ENCODE measurements at regions not wholly inside any gene's neighbourhood (a gene's known extent, or its start where the extent isn't known, plus 50 kb on each side); places are given as distances from the start of the nearest gene placed in this dataset.

GRCh38 chrX:81377329-81377728 lies 175.4 kb downstream of the SH3BGRL start:
- Histone ChIP-seq H3F3A (ENCODE audit: insufficient read depth, low read length, poor library complexity, severe bottlenecking) (no peaks in the 10 kb centered on the region), H3K27ac (ENCODE audit: low read length) (no peak overlapping the region), H3K9me2 (ENCODE audit: insufficient read depth, low read length) (no peaks in the 10 kb centered on the region), H3K79me2 (replicated peaks; ENCODE audit: insufficient read depth, low read length) (no peaks in the 10 kb centered on the region), H3K9me3 (ENCODE audit: low read length) (no peaks in the 10 kb centered on the region), H2AFZ (ENCODE audit: low read depth, low read length) (no peak overlapping the region), H3K36me3 (ENCODE audit: insufficient read depth, low read length) (no peaks in the 10 kb centered on the region), H3K27me3 (ENCODE audit: insufficient read depth, low read depth, low read length) (no peaks in the 10 kb centered on the region), H3K9ac (ENCODE audit: low read length) (no peak overlapping the region), H3K4me3 (ENCODE audit: low read length) (no peak overlapping the region), H3K4me2 (ENCODE audit: low read length) (no peak overlapping the region), H4K20me1 (ENCODE audit: insufficient read depth) (no peaks in the 10 kb centered on the region)
- TF ChIP-seq POLR2AphosphoS5 (IDR thresholded peaks at IDR 0.05): no peak
- TF ChIP-seq SMC3 (conservative IDR thresholded peaks at IDR 0.05; ENCODE audit: poor library complexity): peak; percentile 43
- peak; percentile 45 for TF ChIP-seq RAD21 (conservative IDR thresholded peaks at IDR 0.05)
- TF ChIP-seq TAF1 (IDR thresholded peaks at IDR 0.05; ENCODE audit: low read depth): no peak
- no peak for TF ChIP-seq EZH2 (IDR thresholded peaks at IDR 0.05; ENCODE audit: borderline replicate concordance, insufficient read depth, low read length, poor library complexity, severe bottlenecking)
- TF ChIP-seq CTCF (IDR thresholded peaks at IDR 0.05; ENCODE audit: poor library complexity, severe bottlenecking): peak; percentile 45
- TF ChIP-seq REST (IDR thresholded peaks at IDR 0.05; ENCODE audit: borderline replicate concordance): no peak

- Histone ChIP-seq H3K36me3 (ENCODE audit: insufficient read depth, low read length) (no peaks in the 10 kb centered on the region), H2AFZ (ENCODE audit: low read depth, low read length) (no peak overlapping the region), H3K4me3 (ENCODE audit: low read length) (no peak overlapping the region), H4K20me1 (ENCODE audit: insufficient read depth) (no peaks in the 10 kb centered on the region), H3K27me3 (ENCODE audit: insufficient read depth, low read depth, low read length) (no peaks in the 10 kb centered on the region), H3K4me2 (ENCODE audit: low read length) (no peak overlapping the region), H3K9me3 (ENCODE audit: low read length) (no peaks in the 10 kb centered on the region), H3K27ac (ENCODE audit: low read length) (no peak overlapping the region), H3K9me2 (ENCODE audit: insufficient read depth, low read length) (no peaks in the 10 kb centered on the region), H3F3A (ENCODE audit: insufficient read depth, low read length, poor library complexity, severe bottlenecking) (no peaks in the 10 kb centered on the region), H3K9ac (ENCODE audit: low read length) (no peak overlapping the region), H3K79me2 (replicated peaks; ENCODE audit: insufficient read depth, low read length) (no peaks in the 10 kb centered on the region)
- TF ChIP-seq POLR2AphosphoS5 (IDR thresholded peaks at IDR 0.05) (no peak), CTCF (IDR thresholded peaks at IDR 0.05; ENCODE audit: poor library complexity, severe bottlenecking) (no peak), EP300 (conservative IDR thresholded peaks at IDR 0.05; ENCODE audit: poor library complexity, severe bottlenecking) (no peak), SMC3 (conservative IDR thresholded peaks at IDR 0.05; ENCODE audit: poor library complexity) (no peak), MXI1 (conservative IDR thresholded peaks at IDR 0.05; ENCODE audit: poor library complexity, severe bottlenecking) (no peak), EZH2 (IDR thresholded peaks at IDR 0.05; ENCODE audit: borderline replicate concordance, insufficient read depth, low read length, poor library complexity, severe bottlenecking) (no peak), RAD21 (conservative IDR thresholded peaks at IDR 0.05) (no peak), REST (IDR thresholded peaks at IDR 0.05; ENCODE audit: borderline replicate concordance) (no peak), TAF1 (IDR thresholded peaks at IDR 0.05; ENCODE audit: low read depth) (no peak)
Observed at GRCh38 chrX:81378560-81378959, 176.7 kb downstream of the SH3BGRL start.

All from neural cell (in vitro differentiated cells).